NK-92 (cell line): ENCODE measurements at regions not wholly inside any gene's neighbourhood (a gene's known extent, or its start where the extent isn't known, plus 50 kb on each side); places are given as distances from the start of the nearest gene placed in this dataset.
"Not testable (repeated sequence)": the region's sequence is repeated elsewhere in the genome, so short reads cannot be mapped to it uniquely, and the experiment has no call there.

Experiments
- DNase-seq: peaks from one replicate; lab custom pipeline; 2025; ENCODE audit not compliant: unreplicated experiment; lab: John Stamatoyannopoulos, UW

GRCh38 chr2:8587920-8588830, 93.7 kb upstream of the ID2 start:
- no peak for DNase-seq

GRCh38 chr2:8588831-8589191, 93.0 kb upstream of the ID2 start:
- DNase-seq, result no peak

DNA sequence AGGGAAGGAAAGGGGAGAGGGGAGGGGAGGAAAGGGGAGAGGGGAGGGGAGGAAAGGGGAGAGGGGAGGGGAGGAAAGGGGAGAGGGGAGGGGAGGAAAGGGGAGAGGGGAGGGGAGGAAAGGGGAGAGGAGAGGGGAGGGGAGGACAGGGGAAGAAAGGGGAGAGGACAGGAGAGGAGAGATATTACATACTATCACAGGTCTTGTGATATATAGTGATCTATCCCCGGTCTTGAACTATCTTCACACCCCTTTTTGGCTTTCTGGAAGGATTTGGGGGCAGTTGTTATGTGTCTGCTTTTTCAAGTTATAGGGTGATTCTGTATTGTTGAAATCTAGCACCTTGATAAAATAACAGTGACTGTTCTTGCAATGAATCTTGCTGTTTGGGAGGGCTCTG, 92.1 kb upstream of the ID2 start:
- DNase-seq, result no peak

- no peak for DNase-seq
Observed at GRCh38 chr2:8590938-8591337, 90.9 kb upstream of the ID2 start.

DNA sequence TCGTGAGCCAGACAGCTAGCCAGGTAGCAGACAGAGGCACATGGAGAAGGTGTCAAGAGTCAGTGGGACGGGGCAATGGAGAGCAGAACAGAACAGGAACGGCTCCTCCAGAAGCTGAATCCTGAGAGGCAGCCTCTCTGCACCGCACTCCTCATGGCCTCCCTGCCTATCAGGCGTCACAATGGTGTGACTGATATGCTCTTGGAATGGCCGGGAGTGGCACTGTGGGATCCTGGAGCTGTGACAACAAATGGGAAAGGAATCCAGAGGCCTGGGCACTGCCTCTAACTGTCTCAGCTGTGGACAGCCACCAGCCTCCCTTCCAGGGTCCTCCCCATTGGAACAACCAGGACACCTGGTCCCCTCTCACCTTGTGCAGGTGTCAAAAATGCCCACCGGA, 89.1 kb upstream of the ID2 start:
- DNase-seq, result no peak

DNA sequence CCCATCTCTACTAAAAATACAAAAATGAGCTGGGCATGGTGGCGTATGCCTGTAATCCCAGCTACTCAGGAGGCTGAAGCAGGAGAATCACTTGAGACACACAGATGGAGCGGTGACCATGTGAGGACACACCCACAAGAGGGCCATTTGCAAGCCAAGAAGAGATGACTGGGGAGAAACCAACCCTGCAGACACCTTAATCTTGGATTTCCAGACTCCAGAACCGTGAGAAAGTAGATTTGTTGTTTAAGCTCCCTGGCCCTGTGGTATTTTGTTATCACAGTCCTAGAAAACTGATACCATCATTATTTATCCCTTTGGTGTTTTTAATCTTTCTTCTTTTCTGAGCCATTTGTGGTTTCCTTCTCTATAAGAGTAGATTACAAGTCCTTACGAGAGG, 88.6 kb upstream of the ID2 start:
- no peak for DNase-seq

DNA sequence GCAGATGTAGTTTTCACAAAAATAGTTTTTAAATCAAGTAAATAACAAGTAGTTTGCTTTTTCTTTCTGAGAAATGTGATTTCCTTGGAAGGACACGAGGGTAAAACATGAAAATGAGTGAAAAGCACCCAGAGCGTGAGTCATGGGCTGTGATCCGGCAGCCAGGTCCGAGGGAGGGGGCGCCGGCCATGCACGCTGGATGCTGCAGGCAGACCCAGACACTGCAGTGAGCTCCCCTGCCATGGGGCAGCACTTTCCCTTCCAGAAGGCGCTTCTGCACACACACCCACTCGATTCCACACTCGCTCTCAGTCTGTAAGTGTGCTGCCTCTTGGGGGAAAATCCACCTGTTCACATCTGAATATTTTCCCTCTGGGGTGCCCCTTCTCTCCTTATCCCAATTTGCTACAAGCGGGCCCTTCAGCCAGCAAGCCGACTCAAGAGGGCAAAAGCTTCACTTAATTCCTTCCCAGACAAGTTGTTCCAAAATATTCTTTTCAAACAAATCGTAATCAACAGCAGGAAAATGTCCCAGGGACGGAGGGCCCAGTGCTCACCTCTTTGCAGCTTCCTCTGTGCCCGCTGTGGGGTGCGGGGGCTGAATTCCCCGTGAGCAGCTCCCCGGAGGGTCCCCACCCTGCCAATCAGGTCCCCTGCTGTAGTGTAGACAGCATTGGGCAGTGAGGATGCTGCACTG, 87.0 kb upstream of the ID2 start:
- no peak for DNase-seq

GRCh38 chr2:8595428-8595805, 86.4 kb upstream of the ID2 start:
- no peak for DNase-seq

DNA sequence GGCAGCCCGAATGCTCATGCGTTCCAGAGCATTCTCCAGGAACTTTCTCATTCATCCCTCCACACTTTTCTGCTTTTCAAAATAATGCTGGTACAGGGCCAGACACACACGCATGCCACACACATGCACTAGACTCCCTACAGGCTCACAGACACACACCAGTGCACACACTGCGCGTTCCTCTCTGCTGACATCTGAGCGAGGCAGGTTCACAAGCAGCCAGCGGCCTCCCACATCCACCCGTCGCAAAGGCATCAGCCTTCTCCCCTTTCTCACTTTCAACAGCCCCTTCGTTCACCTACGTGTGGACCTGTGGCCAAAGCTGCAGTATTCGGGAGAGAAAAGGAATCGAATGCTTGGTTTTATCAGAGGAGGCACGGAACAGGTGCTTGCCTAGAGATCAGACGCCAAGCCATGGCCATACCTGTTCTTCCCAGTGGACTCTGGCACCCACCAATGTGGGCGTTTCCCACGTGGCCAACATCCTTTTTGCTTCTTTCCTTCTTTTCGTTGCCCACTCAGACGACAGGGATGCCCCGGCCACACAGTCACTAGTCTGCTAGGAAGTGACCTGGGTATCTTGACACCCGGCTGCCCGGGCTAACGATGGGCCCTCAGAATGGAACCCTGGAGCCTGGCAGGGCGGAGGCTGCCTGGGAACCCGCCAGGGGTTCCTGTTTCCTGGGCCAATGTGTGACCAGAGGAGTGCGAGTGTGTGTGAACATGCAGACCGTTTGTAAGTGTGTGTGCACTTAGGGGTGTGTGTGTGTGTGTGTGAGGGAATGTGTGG, 85.8 kb upstream of the ID2 start:
- DNase-seq, result no peak

DNA sequence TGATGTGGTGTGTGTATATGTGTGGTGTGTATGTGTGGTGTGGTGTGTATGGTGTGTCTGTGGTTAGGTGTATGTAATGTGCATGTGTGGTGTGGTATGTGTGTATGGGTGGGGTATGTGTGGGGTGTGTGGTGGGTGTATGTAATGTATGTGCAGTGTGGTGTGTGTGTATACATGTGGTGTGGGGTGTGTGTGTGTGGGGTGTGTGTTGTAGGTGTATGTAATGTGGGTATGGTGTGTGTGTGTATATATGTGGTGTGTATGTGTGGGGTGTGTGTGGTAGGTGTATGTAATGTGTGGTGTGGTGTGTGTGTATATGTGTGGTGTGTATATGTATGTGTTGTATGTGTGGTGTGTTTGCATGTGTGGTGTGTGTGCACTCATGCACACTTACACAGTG, 84.8 kb upstream of the ID2 start:
- DNase-seq, result no peak

GRCh38 chr2:8597559-8598225, 84.2 kb upstream of the ID2 start:
- no peak for DNase-seq

- DNase-seq, result no peak
Observed at GRCh38 chr2:8598295-8599165, 83.3 kb upstream of the ID2 start.

GRCh38 chr2:8599421-8600242, 82.2 kb upstream of the ID2 start:
- no peak for DNase-seq

DNA sequence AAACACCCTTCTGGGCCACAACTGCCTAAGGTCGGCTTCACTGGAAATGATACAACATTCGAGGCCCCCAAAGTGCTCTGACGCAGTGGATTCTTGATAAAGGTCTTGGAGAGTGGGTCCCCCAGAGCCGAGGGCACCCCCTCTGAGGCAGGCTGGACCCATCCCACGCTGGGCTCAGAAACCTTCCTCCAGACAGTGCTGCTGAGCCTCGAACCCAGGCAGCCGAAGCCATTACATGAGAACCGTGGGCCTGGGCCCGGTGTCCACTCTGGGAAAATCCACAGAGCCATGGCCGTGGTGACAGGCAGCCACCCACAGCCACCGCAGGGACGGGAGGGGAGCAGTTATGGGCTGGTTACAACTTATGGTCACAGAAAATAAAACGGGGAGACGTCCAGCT, 81.4 kb upstream of the ID2 start:
- no peak for DNase-seq

GRCh38 chr2:8602809-8603208, 79.0 kb upstream of the ID2 start:
- DNase-seq, result no peak

- DNase-seq, result not testable (repeated sequence)
Observed at GRCh38 chr2:8603356-8603755, 78.5 kb upstream of the ID2 start.

- DNase-seq, result no peak
Observed at GRCh38 chr2:8604262-8604661, 77.6 kb upstream of the ID2 start.

DNA sequence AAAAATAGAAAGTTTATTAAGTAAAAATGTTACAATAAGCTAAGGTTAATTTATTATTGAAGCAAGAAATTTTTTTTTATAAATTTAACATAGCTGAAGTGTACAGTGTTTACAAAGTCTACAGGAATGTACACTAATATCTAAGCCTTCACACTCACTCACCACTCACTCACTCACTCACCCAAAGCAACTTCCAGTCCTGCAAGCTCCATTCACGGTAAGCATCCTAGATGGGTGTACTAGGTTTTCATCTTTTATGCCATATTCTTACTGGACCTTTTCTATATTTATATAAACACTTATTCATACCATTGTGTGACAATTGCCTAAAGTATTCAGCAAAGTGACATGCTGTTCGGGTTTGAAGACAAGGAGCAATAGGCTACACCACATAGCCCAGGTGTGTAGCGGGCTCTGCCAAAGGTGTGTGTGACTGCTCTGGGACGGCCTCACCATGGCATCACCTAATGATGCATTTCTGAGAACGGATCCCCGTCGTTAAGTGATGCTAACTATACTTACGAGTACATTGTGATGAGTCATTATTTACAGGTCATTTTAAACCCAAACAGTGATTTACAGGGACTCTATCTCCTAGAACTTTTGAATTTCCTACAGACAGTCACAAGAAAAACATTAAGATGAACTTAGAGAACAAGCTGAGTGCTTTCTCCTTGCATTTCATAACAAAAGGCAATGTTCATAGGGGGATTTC, 76.3 kb upstream of the ID2 start:
- DNase-seq, result no peak

DNA sequence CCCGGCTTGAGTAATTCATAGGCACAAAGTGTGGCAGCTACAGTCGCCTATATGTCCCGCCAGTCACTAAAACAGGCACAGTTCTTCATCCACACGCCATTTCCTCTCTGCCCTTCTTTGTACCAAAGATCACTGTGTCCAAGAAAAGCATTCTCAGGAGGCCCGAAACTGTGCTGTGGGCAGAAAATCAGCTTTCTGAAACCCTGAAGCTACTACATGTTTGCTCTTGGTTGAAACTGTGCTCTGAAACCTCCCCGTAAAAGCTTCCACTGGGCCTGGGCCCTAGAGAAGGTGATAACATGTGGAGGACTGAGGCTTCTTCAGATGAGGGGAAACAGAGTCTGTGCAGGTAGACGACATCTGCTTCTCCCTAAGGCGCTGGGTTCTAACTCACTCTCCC, 75.6 kb upstream of the ID2 start:
- DNase-seq, result no peak
